ENCODE measurements at regions not wholly inside any gene's neighbourhood (a gene's known extent, or its start where the extent isn't known, plus 50 kb on each side); places are given as distances from the start of the nearest gene placed in this dataset.

DNA sequence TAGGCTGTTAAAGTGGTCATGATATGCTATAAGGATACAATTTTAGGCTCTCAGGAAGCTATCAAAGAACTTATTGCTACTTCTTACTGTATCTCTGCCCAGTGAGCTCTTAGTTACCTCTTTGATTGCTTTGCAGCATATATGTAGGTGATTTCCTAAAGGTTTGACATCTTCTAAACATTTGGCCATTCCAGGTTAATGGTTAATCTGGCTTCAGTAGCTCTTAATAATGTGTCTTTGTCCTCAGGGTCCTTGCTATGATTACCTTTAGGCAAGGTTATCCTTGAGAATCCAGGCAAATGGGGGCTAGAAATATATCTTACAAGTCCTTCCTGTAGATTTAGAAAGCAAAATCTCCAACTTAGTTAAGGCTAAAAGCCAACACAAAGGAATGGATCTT lies 575.4 kb downstream of the TFAP2B start:
- TF ChIP-seq, protein P1, sequence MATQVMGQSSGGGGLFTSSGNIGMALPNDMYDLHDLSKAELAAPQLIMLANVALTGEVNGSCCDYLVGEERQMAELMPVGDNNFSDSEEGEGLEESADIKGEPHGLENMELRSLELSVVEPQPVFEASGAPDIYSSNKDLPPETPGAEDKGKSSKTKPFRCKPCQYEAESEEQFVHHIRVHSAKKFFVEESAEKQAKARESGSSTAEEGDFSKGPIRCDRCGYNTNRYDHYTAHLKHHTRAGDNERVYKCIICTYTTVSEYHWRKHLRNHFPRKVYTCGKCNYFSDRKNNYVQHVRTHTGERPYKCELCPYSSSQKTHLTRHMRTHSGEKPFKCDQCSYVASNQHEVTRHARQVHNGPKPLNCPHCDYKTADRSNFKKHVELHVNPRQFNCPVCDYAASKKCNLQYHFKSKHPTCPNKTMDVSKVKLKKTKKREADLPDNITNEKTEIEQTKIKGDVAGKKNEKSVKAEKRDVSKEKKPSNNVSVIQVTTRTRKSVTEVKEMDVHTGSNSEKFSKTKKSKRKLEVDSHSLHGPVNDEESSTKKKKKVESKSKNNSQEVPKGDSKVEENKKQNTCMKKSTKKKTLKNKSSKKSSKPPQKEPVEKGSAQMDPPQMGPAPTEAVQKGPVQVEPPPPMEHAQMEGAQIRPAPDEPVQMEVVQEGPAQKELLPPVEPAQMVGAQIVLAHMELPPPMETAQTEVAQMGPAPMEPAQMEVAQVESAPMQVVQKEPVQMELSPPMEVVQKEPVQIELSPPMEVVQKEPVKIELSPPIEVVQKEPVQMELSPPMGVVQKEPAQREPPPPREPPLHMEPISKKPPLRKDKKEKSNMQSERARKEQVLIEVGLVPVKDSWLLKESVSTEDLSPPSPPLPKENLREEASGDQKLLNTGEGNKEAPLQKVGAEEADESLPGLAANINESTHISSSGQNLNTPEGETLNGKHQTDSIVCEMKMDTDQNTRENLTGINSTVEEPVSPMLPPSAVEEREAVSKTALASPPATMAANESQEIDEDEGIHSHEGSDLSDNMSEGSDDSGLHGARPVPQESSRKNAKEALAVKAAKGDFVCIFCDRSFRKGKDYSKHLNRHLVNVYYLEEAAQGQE (IDR thresholded peaks at IDR 0.05; ENCODE audit: unreplicated experiment) = no peak
- TF ChIP-seq, protein P2, sequence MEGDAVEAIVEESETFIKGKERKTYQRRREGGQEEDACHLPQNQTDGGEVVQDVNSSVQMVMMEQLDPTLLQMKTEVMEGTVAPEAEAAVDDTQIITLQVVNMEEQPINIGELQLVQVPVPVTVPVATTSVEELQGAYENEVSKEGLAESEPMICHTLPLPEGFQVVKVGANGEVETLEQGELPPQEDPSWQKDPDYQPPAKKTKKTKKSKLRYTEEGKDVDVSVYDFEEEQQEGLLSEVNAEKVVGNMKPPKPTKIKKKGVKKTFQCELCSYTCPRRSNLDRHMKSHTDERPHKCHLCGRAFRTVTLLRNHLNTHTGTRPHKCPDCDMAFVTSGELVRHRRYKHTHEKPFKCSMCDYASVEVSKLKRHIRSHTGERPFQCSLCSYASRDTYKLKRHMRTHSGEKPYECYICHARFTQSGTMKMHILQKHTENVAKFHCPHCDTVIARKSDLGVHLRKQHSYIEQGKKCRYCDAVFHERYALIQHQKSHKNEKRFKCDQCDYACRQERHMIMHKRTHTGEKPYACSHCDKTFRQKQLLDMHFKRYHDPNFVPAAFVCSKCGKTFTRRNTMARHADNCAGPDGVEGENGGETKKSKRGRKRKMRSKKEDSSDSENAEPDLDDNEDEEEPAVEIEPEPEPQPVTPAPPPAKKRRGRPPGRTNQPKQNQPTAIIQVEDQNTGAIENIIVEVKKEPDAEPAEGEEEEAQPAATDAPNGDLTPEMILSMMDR (conservative IDR thresholded peaks at IDR 0.05; ENCODE audit: low read depth in 2 of 2) = no peak
- no peak for TF ChIP-seq EZH2phosphoT487 (IDR thresholded peaks at IDR 0.05; ENCODE audit: unreplicated experiment)
- no peak for TF ChIP-seq CREB1 (CRISPR knock-in tag; IDR thresholded peaks at IDR 0.05; ENCODE audit: low read depth)
- TF ChIP-seq POLR2AphosphoS5 (IDR thresholded peaks at IDR 0.05; ENCODE audit: low read depth) = no peak
- TF ChIP-seq, protein P3, sequence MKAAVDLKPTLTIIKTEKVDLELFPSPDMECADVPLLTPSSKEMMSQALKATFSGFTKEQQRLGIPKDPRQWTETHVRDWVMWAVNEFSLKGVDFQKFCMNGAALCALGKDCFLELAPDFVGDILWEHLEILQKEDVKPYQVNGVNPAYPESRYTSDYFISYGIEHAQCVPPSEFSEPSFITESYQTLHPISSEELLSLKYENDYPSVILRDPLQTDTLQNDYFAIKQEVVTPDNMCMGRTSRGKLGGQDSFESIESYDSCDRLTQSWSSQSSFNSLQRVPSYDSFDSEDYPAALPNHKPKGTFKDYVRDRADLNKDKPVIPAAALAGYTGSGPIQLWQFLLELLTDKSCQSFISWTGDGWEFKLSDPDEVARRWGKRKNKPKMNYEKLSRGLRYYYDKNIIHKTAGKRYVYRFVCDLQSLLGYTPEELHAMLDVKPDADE (IDR thresholded peaks at IDR 0.05) = no peak
- no peak for TF ChIP-seq EZH2 (IDR thresholded peaks at IDR 0.05; ENCODE audit: low read depth, unreplicated experiment)
